Pancreas (tissue), 10 donors: ENCODE measurements at regions not wholly inside any gene's neighbourhood (a gene's known extent, or its start where the extent isn't known, plus 50 kb on each side); places are given as distances from the start of the nearest gene placed in this dataset.

Experiments
- ATAC-seq, 4 donors: fragments of 200-7000 bp; cut with Tn5 transposase; one replicate each; pipeline versions ENCODE4 v1.8.0 to v1.9.1; 2020; ENCODE audit warnings: mild to moderate bottlenecking in 4 of 4, moderate library complexity in 4 of 4
- DNase-seq, 6 donors: peaks; one replicate each; pipeline ENCODE4 v3.0.0-alpha.2; 2020
- FAIRE-seq: peaks from 2 replicates; lab custom pipeline; 2012; peaks lifted over from hg19 to GRCh38; lab: Jason Lieb, UNC
- H3K27ac ChIP-seq, 4 donors: fragments of 200-600 bp; sonication (generic); 1 replicate in 3 of 4; 2 replicates in 1 of 4; pipeline versions ENCODE4 v1.5.0 to v1.8.0; 2020
- H3K27me3 ChIP-seq, 4 donors: fragments of 200-600 bp; one replicate each; pipeline ENCODE4 v1.8.0; 2021
- H3K36me3 ChIP-seq, 3 donors: fragments of 200-600 bp; sonication (generic) in 1 of 3; one replicate each; pipeline versions ENCODE4 v1.5.0 to v1.8.0; 2020 to 2021
- H3K4me1 ChIP-seq, 3 donors: fragments of 200-600 bp; one replicate each; pipeline ENCODE4 v1.8.0; 2021
- H3K4me3 ChIP-seq, 4 donors: fragments of 200-600 bp; sonication (generic) in 2 of 4; one replicate each; pipeline versions ENCODE4 v1.5.0 to v1.8.0; 2020 to 2021
- H3K9me3 ChIP-seq, 4 donors: fragments of 200-600 bp; one replicate each; pipeline ENCODE4 v1.8.0; 2021
- WGBS, 2 donors: extraction: QIAGEN DNeasy Blood & Tissue Kit; methylation state at CpG; one replicate each; pipeline ENCODE4 v1.1.7; 2013; 5-methylcytosine and 5-hydroxymethylcytosine counted together
- intact Hi-C, 3 donors: fragments of 100-400 bp; cut with DNase I; formaldehyde crosslinking; loops; one replicate each; pipeline versions ENCODE4 v1.11.1 to v1.14.2; 2022
- TF ChIP-seq, protein P1 (sequence below), 4 donors: fragments of 200-600 bp; sonication (generic) in 3 of 4; IDR thresholded peaks; one replicate each; pipeline versions ENCODE4 v1.5.0 to v1.8.0; 2021; ENCODE audit warnings: antibody characterized with exemption in 4 of 4
- donor health status: healthy with polysubstance abuse.
- donor health status: DM: no; HTN: no; CAD: no; lungs with moderate emphysema.
- donor health status: DM: no; HTN: no; CAD: no.
- donor health status: control.
- donor health status: control.
- donor health status: Bipolar disorder and iron deficiency.
- donor health status: DM: yes; HTN: yes; CAD: no.
- donor health status: DM: no; HTN: no; CAD: no.
- donor health status: DM: no; HTN: no; CAD: no.
- donor health status: DM: yes; HTN: yes; CAD: no.

DNA sequence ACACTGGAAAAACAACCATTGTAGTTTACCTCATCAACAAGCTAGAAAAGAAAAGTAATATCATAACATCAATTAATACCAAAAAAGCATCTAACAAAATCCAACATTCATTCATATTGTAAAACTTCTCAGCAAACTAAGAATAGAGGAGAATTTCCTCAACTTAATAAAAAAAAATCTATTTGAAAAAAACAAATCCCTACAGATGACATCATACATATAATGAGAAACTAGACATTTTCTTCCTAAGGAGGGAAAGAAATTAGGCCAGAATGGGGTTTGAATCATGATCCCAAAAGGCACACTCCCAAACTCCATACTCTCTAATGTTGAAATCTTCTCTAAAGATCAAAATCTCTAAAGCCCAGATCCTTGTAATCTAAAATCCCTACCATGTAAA lies 460.0 kb downstream of the IRS1 start:
- no peaks in the 10 kb centered on the region for H3K27me3 ChIP-seq
- ATAC-seq: no peak

DNA sequence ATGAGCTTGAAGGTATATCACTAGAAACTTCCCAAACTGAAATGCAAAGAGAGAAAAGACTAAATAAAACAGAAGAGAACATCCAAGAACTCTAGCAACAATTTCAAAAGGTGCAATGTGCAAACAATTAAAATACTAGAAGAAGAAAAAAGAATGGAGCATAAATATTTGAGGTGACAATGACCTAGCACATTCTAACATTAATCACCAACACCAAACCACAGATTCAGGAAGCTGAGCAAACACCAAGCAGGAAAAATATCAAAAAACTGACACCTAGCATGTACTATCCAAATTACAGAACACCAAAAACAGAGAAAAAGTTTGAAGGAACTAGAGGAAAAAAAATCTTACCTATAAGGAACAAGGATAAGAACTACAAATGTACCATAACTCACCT lies 460.8 kb downstream of the IRS1 start:
- intact Hi-C loops: no loop called here
- DNase-seq (no peak), ATAC-seq (no peak), FAIRE-seq (no peak)
- H3K27ac ChIP-seq: no peak overlapping the region
- TF ChIP-seq, protein P1, sequence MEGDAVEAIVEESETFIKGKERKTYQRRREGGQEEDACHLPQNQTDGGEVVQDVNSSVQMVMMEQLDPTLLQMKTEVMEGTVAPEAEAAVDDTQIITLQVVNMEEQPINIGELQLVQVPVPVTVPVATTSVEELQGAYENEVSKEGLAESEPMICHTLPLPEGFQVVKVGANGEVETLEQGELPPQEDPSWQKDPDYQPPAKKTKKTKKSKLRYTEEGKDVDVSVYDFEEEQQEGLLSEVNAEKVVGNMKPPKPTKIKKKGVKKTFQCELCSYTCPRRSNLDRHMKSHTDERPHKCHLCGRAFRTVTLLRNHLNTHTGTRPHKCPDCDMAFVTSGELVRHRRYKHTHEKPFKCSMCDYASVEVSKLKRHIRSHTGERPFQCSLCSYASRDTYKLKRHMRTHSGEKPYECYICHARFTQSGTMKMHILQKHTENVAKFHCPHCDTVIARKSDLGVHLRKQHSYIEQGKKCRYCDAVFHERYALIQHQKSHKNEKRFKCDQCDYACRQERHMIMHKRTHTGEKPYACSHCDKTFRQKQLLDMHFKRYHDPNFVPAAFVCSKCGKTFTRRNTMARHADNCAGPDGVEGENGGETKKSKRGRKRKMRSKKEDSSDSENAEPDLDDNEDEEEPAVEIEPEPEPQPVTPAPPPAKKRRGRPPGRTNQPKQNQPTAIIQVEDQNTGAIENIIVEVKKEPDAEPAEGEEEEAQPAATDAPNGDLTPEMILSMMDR (IDR thresholded peaks at IDR 0.05): no peak
- no peak overlapping the region for H3K4me3 ChIP-seq
- H3K4me1 ChIP-seq: no peaks in the 10 kb centered on the region
- no peaks in the 10 kb centered on the region for H3K27me3 ChIP-seq
- H3K36me3 ChIP-seq: no peaks in the 10 kb centered on the region
- H3K9me3 ChIP-seq: no peaks in the 10 kb centered on the region

More for the DNA sequence above, 460.0 kb downstream of the IRS1 start:
- TF ChIP-seq, protein P1 (IDR thresholded peaks at IDR 0.05): no peak
- DNase-seq (no peak), FAIRE-seq (no peak)
- H3K36me3 ChIP-seq: no peaks in the 10 kb centered on the region
- H3K4me1 ChIP-seq: no peaks in the 10 kb centered on the region
- H3K9me3 ChIP-seq: no peaks in the 10 kb centered on the region
- no peak overlapping the region for H3K27ac ChIP-seq
- H3K4me3 ChIP-seq: no peak overlapping the region
- intact Hi-C loops: no loop called here

DNA sequence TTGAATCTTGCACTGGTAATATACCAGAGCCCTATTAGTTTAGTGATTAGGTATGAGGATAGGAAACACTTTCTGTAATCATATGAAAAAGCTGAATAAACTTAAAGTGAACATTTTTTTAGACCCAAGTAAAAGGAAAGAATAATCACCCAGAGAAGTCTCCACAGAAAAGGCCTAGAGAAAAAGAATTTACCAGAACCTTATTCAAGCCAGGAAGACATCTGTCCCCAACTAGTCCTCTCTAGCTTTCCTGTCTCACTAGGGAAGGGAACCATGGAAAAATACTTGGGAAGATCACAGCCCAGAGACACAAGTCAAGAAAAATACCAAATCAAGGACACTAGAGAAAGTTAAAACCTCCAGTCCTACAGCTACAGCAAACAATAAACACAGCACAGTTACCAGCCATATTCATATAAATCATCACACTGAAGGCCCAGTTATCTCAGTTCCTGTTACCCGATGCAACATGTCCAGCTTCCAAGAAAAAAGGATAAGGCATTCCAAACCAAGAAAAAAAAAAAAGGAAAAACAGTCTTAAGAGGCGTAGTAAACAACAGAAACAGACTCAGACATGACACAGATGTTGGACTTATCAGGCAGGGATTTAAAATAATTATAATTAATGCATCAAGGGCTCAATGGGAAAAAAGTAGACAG lies 461.5 kb downstream of the IRS1 start:
- WGBS, 2 donors: 46 to 52% methylated on average over 2 of the region's 2 CpGs
- H3K4me3 ChIP-seq: no peak overlapping the region
- H3K9me3 ChIP-seq: no peaks in the 10 kb centered on the region
- intact Hi-C loops: no loop called here
- FAIRE-seq (no peak), ATAC-seq (peak in 1 of 4 donors; percentile 12), DNase-seq (no peak)
- no peaks in the 10 kb centered on the region for H3K36me3 ChIP-seq
- H3K27me3 ChIP-seq: no peaks in the 10 kb centered on the region
- no peak overlapping the region for H3K27ac ChIP-seq
- TF ChIP-seq, protein P1 (IDR thresholded peaks at IDR 0.05): no peak
- no peaks in the 10 kb centered on the region for H3K4me1 ChIP-seq

DNA sequence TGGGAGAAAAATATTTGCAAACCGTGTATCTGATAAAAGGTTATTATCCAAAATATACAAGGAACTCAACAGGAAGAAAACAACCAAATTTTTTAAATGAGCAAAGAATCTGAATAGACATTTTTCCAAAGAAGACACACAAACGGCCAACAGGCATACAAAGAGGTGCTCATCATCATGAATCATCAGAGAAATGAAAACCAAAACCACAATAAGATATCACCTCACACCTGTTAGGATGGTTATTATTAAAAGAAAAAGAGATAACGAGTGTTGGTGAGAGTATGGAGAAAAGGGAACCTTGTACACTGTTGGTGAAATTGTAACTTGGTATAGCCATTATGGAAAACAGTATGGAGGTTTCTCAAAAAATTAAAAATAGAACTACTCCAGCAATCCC lies 463.3 kb downstream of the IRS1 start:
- H3K36me3 ChIP-seq: no peaks in the 10 kb centered on the region
- TF ChIP-seq, protein P1 (IDR thresholded peaks at IDR 0.05): no peak
- H3K27me3 ChIP-seq: no peaks in the 10 kb centered on the region
- H3K4me3 ChIP-seq: no peak overlapping the region
- no peaks in the 10 kb centered on the region for H3K9me3 ChIP-seq
- 56 to 69% methylated on average over 3 of the region's 3 CpGs for WGBS, 2 donors
- H3K27ac ChIP-seq: no peak overlapping the region
- ATAC-seq (no peak), DNase-seq (no peak), FAIRE-seq (no peak)
- no peaks in the 10 kb centered on the region for H3K4me1 ChIP-seq
- intact Hi-C loops: no loop called here

DNA sequence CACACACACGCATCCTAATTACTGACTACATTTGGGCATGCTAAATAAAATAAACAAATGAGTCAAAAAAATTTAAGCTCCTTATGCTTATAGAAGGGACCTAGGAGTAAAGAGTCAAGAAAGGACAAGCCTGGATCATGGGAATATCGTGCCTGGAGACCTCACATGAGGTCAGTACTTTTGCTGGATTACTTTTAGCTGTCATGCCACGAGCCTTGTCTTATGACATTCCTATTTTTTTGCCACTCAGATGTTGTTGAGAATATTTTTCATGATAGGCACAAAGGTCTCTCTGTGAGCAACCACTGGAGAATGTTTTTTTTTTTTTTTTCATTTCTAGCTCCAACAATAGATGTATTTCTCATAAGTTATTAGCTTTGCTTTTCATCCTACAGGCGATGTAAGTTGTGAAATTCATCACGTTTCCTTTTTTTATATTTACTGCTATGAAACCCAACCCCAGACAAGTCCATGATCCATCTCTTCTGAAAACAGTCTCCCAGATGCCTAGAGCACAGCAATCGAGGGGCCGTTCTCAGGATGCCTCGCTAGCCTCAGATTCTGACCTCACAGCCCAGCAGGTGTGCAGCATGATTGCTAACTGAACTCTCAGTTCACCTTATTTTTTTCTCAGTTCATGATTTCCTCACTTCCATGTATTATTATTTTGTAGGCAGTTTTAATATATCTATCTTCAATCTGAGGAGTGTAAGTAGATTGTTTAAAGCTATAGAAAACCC lies 464.5 kb downstream of the IRS1 start:
- DNase-seq (no peak), FAIRE-seq (no peak), ATAC-seq (no peak)
- Histone ChIP-seq H3K27me3 (no peaks in the 10 kb centered on the region), H3K4me3 (no peak overlapping the region), H3K4me1 (no peaks in the 10 kb centered on the region), H3K27ac (no peak overlapping the region), H3K9me3 (no peaks in the 10 kb centered on the region), H3K36me3 (no peaks in the 10 kb centered on the region)
- intact Hi-C loops: no loop called here
- TF ChIP-seq, protein P1 (IDR thresholded peaks at IDR 0.05): no peak
- WGBS, 2 donors: 67 to 71% methylated on average over 8 of the region's 8 CpGs
